ENCODE measurements at regions not wholly inside any gene's neighbourhood (a gene's known extent, or its start where the extent isn't known, plus 50 kb on each side); places are given as distances from the start of the nearest gene placed in this dataset.

- DNase-seq: no peak
- Histone ChIP-seq H3K9me3 (no peaks in the 10 kb centered on the region), H3K27me3 (no peaks in the 10 kb centered on the region), H3K4me3 (no peak overlapping the region), H3K36me3 (no peaks in the 10 kb centered on the region), H3K4me1 (no peaks in the 10 kb centered on the region), H3K27ac (no peak overlapping the region)
- TF ChIP-seq POLR2A (IDR thresholded peaks at IDR 0.05): no peak
- no peak for TF ChIP-seq CTCF (IDR thresholded peaks at IDR 0.05)
Observed at GRCh38 chr7:106415433-106415832, 130.7 kb upstream of the NAMPT start.

DNA sequence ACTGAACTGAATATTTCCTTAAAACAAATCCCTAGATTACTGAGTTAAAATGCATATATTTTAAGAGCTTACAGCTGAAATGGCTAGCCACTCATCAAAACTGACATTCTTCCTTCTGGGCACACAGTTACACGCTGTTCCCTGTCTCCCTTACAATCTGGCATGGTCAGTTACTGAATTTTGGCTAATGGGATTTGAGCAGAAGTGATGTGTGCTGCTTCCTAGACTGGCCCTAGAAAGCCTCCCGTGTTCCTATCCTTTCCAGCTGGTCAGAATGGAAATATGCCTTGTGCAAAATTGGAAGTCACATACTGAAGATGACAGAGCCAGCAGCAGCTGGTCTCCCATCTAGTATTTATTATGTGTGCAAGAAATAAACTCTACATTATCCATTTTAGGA, 128.7 kb upstream of the NAMPT start:
- no peaks in the 10 kb centered on the region for H3K27me3 ChIP-seq
- no peaks in the 10 kb centered on the region for H3K9me3 ChIP-seq
- H3K4me1 ChIP-seq: no peaks in the 10 kb centered on the region
- no peak for DNase-seq
- H3K27ac ChIP-seq: no peak overlapping the region
- TF ChIP-seq CTCF (IDR thresholded peaks at IDR 0.05) (no peak), POLR2A (IDR thresholded peaks at IDR 0.05) (no peak)
- H3K36me3 ChIP-seq: no peaks in the 10 kb centered on the region
- no peak overlapping the region for H3K4me3 ChIP-seq

- Histone ChIP-seq H3K4me3 (no peak overlapping the region), H3K27me3 (no peaks in the 10 kb centered on the region), H3K9me3 (no peaks in the 10 kb centered on the region), H3K4me1 (no peaks in the 10 kb centered on the region), H3K36me3 (no peaks in the 10 kb centered on the region), H3K27ac (no peak overlapping the region)
- TF ChIP-seq POLR2A (IDR thresholded peaks at IDR 0.05) (no peak), CTCF (IDR thresholded peaks at IDR 0.05) (no peak)
- no peak for DNase-seq
Observed at GRCh38 chr7:106405697-106406141, 120.9 kb upstream of the NAMPT start.

DNA sequence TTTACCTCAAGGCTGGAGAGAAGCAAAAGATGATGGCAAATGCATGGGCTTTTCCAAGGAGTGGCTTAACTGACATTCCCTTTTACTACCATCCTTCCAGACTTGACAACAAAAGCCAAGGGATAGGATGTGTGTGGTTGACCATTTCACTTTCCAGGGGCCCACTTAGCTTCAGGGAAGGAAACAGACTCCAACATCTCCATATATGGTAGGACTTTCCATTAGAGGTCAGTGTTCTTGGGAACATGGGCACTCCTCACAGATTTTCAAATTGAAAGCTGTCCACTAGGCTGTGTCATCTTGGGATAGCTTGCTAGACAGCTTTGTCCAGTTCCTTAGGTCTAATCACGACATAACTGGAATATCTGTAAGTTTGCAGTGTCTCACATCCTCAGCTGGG, 118.1 kb upstream of the NAMPT start:
- Histone ChIP-seq H3K4me3 (no peak overlapping the region), H3K36me3 (no peaks in the 10 kb centered on the region), H3K4me1 (no peaks in the 10 kb centered on the region), H3K27me3 (no peaks in the 10 kb centered on the region), H3K9me3 (no peaks in the 10 kb centered on the region), H3K27ac (no peak overlapping the region)
- no peak for DNase-seq
- TF ChIP-seq POLR2A (IDR thresholded peaks at IDR 0.05) (no peak), CTCF (IDR thresholded peaks at IDR 0.05) (no peak)

DNA sequence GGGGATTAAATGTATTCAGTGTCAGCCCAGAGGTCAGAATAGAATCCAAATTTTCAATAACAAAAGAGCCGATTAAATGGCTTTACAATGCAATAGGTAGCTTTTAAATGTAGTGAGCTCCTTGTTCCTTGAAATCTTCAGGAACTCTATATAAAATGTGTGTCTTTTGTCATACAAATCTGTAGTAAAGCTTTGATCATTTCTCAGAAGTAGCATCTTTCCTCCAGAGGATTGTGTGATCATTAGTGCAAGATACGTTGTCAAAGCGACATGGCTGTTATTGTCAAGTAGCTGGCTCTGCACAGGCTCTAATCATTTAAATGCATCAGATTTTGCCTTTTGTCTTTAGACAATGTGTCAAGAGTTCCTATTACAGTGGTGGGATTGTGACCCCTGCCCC, 116.1 kb upstream of the NAMPT start:
- DNase-seq: no peak
- Histone ChIP-seq H3K4me3 (no peak overlapping the region), H3K4me1 (no peaks in the 10 kb centered on the region), H3K36me3 (no peaks in the 10 kb centered on the region), H3K27ac (no peak overlapping the region), H3K9me3 (no peaks in the 10 kb centered on the region), H3K27me3 (no peaks in the 10 kb centered on the region)
- no peak for TF ChIP-seq CTCF (IDR thresholded peaks at IDR 0.05)
- TF ChIP-seq POLR2A (IDR thresholded peaks at IDR 0.05): no peak

DNA sequence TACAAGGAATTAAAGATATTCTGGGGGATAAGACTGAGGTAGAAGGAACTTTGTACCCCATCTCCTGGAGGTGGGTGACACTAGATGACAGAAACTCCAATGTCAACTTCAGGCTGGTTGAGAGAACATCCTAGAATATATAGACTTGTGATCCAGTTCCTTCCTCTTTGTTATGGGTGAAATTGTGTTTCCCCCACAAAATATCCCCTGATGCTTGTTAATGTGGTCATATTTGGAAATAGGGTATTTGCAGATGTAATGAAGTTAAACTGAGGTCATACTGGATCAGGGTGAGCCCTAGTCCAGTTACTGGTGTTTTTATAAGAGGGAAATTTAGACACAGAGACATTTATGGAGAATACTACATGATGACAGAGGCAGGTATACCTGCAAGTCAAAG, 114.0 kb upstream of the NAMPT start:
- no peaks in the 10 kb centered on the region for H3K27me3 ChIP-seq
- no peaks in the 10 kb centered on the region for H3K4me1 ChIP-seq
- TF ChIP-seq CTCF (IDR thresholded peaks at IDR 0.05) (no peak), POLR2A (IDR thresholded peaks at IDR 0.05) (no peak)
- no peak overlapping the region for H3K27ac ChIP-seq
- H3K36me3 ChIP-seq: no peaks in the 10 kb centered on the region
- no peaks in the 10 kb centered on the region for H3K9me3 ChIP-seq
- DNase-seq: no peak
- no peak overlapping the region for H3K4me3 ChIP-seq

All from Peyer's patch (tissue), 4 donors.